ENCODE measurements at regions not wholly inside any gene's neighbourhood (a gene's known extent, or its start where the extent isn't known, plus 50 kb on each side); places are given as distances from the start of the nearest gene placed in this dataset.

DNA sequence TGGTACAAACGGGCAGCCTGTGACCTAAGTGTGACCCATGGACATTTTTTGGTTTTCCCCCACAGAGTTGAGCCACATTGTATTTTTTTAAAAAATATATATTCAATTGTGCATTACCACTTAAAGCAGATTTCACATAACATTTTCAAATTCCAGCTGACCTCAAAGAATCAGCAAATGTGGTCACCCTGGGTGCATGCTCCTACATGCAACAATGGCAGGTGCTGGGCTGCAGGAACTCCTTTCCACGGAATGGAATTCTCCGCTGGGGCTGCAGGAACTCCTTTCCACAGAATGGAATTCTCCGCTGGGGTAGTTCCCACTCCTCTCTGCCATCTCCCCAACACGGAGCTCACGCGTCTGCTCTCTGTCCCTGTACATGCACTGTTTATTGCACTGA is 68.7 kb downstream of the MAP10 start:
- H3K27me3 ChIP-seq, result no peaks in the 10 kb centered on the region
- no peak overlapping the region for H3K4me3 ChIP-seq
- H3K4me1 ChIP-seq, result peaks cover 10% of the 10 kb centered on the region; the same call in 1 of the 2 replicates
- no peaks in the 10 kb centered on the region for H3K36me3 ChIP-seq
- no peak overlapping the region for H3K9ac ChIP-seq
- TF ChIP-seq Cebpa-rat (IDR thresholded peaks at IDR 0.05), result no peak
- H3K4me2 ChIP-seq, result no peak overlapping the region
- H3K27ac ChIP-seq, result no peak overlapping the region
- H4K20me1 ChIP-seq, result no peaks in the 10 kb centered on the region
- H3K9me3 ChIP-seq, result peaks cover 5% of the 10 kb centered on the region; the same call in 1 of the 2 replicates

- Histone ChIP-seq H3K9ac (no peak overlapping the region), H3K4me1 (peaks cover 7% of the 10 kb centered on the region; the same call in 1 of the 2 replicates), H3K9me3 (peaks cover 8% of the 10 kb centered on the region), H3K27ac (no peak overlapping the region), H3K4me3 (no peak overlapping the region), H3K36me3 (no peaks in the 10 kb centered on the region), H4K20me1 (no peaks in the 10 kb centered on the region), H3K4me2 (no peak overlapping the region), H3K27me3 (no peaks in the 10 kb centered on the region)
- TF ChIP-seq Cebpa-rat (IDR thresholded peaks at IDR 0.05), result no peak
These were observed 70.3 kb downstream of the MAP10 start for GRCh38 chr1:232875536-232875935.

DNA sequence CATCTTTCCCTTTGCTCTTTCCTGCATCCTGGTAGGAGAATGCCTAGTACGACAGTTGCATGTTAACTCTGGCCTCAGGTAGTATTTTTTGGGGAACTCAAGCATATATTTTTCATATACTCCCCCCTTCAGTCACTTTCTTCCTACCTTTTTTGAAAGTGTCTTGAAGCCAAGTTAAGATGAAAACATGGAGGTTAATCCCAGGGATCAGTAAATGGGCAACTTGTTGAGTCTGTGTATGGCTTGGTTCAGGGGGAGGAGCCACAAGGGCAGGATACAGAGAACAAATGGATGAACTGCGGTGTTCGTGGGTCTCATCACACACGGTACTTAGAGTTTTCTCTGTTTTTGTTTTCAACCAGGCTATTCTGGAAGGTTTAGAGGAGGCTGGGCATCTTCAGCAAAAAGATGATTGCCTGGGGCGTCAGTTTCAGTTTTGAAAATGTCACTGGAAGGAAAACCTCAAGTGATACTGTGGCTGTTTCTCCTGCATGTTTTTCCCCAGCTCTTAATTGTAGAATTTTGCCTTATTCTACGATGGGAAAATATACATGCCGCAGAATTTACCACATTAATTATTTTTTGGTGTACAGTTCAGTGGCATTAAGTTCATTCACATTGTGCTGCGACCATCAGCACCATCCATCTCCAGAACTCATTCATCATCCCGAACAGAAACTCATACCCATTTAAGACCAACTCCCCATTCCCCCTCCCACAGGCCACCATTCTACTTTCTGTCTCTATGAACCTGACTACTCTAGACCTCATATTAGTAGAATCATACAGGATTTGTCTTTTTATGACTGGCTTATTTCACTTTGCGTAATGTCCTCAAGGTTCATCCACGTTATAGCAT is 71.5 kb downstream of the MAP10 start:
- Histone ChIP-seq H3K27me3 (no peaks in the 10 kb centered on the region), H3K4me1 (peaks cover 7% of the 10 kb centered on the region; the same call in 1 of the 2 replicates), H3K9me3 (peaks cover 8% of the 10 kb centered on the region), H3K36me3 (no peaks in the 10 kb centered on the region), H3K4me2 (no peak overlapping the region; the same call in 1 of the 2 replicates), H3K9ac (no peak overlapping the region), H4K20me1 (no peaks in the 10 kb centered on the region), H3K4me3 (no peak overlapping the region), H3K27ac (no peak overlapping the region)
- TF ChIP-seq Cebpa-rat (IDR thresholded peaks at IDR 0.05), result no peak

DNA sequence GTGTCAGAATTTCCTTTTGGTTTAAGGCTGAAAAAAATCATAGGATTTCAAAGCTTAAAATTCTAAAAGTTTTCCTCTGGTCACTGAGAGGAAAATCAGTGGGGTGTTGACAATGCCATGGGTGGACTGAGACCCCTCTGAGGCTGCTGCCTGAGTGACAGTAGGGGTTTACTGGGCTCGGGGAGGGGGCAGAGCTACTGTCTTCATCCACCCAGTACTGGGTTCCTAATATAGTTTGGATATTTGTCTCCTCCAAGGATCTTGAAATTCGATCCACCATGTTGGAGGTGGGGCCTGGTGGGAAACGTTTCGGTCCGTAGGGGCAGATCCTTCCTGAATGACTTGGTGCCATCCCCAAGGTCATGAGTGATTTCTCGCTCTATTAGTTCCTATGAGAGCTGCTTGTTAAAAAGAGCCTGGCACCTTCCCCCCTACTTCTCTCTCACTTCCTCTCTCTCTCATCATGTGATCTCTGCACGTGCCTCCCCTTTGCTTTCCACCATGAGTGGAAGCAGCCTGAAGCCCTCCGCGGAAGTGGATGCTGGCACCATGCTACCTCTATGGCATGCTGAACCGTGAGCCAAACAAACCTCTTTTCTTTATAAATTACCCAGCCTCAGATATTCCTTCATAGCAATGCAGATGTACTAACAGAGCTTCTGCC is 72.3 kb downstream of the MAP10 start:
- Histone ChIP-seq H3K4me2 (peak overlapping the region; percentile 26; the same call in 1 of the 2 replicates), H3K27me3 (no peaks in the 10 kb centered on the region), H3K36me3 (no peaks in the 10 kb centered on the region), H4K20me1 (no peaks in the 10 kb centered on the region), H3K4me3 (no peak overlapping the region), H3K9ac (no peak overlapping the region), H3K27ac (no peak overlapping the region), H3K9me3 (peaks cover 8% of the 10 kb centered on the region), H3K4me1 (peaks cover 7% of the 10 kb centered on the region; the same call in 1 of the 2 replicates)
- TF ChIP-seq Cebpa-rat (IDR thresholded peaks at IDR 0.05), result no peak

- H3K4me2 ChIP-seq, result peak overlapping the region; percentile 26; the same call in 1 of the 2 replicates
- no peak overlapping the region for H3K27ac ChIP-seq
- no peak overlapping the region for H3K4me3 ChIP-seq
- no peaks in the 10 kb centered on the region for H3K36me3 ChIP-seq
- peaks cover 7% of the 10 kb centered on the region; the same call in 1 of the 2 replicates for H3K4me1 ChIP-seq
- H4K20me1 ChIP-seq, result no peaks in the 10 kb centered on the region
- no peak overlapping the region for H3K9ac ChIP-seq
- H3K9me3 ChIP-seq, result peaks cover 8% of the 10 kb centered on the region
- no peaks in the 10 kb centered on the region for H3K27me3 ChIP-seq
- TF ChIP-seq Cebpa-rat (IDR thresholded peaks at IDR 0.05), result no peak
These were observed 72.3 kb upstream of the NTPCR start for GRCh38 chr1:232878086-232878485.

DNA sequence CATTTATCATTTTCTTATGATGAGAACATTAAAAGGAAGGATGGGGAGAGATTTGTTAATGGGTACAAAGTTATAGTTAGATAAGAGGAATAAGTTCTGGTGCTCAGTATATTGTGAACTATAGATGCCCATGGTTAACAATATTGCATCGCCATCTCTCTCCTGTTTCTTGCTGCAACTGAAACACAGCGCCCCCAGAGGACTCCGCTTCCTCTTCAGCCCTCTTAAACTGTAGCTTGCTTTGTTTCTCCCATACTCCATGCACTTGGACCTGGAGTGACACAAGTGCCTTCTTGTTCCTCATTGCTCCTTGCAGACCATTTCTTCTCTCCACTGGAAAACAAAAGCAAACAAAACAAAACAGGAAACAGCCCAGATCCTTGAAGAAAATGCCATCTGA is 70.1 kb upstream of the NTPCR start:
- no peak overlapping the region for H3K9ac ChIP-seq
- no peaks in the 10 kb centered on the region for H4K20me1 ChIP-seq
- TF ChIP-seq Cebpa-rat (IDR thresholded peaks at IDR 0.05), result no peak
- no peak overlapping the region for H3K4me2 ChIP-seq
- H3K4me3 ChIP-seq, result no peak overlapping the region
- no peak overlapping the region for H3K27ac ChIP-seq
- no peaks in the 10 kb centered on the region for H3K27me3 ChIP-seq
- H3K9me3 ChIP-seq, result peaks cover 8% of the 10 kb centered on the region
- no peaks in the 10 kb centered on the region for H3K36me3 ChIP-seq
- H3K4me1 ChIP-seq, result peaks cover 7% of the 10 kb centered on the region; the same call in 1 of the 2 replicates

- H3K9ac ChIP-seq, result no peak overlapping the region
- H4K20me1 ChIP-seq, result no peaks in the 10 kb centered on the region
- no peaks in the 10 kb centered on the region for H3K27me3 ChIP-seq
- peaks cover 4% of the 10 kb centered on the region; the same call in 1 of the 2 replicates for H3K9me3 ChIP-seq
- no peaks in the 10 kb centered on the region for H3K36me3 ChIP-seq
- no peak overlapping the region for H3K4me3 ChIP-seq
- no peak for TF ChIP-seq Cebpa-rat (IDR thresholded peaks at IDR 0.05)
- H3K4me1 ChIP-seq, result no peaks in the 10 kb centered on the region
- no peak overlapping the region for H3K4me2 ChIP-seq
- H3K27ac ChIP-seq, result no peak overlapping the region
These were observed 66.3 kb upstream of the NTPCR start for GRCh38 chr1:232883992-232884661.

- H3K4me2 ChIP-seq, result no peak overlapping the region
- TF ChIP-seq Cebpa-rat (IDR thresholded peaks at IDR 0.05), result no peak
- no peak overlapping the region for H3K27ac ChIP-seq
- H3K4me1 ChIP-seq, result peaks cover 13% of the 10 kb centered on the region
- no peak overlapping the region for H3K4me3 ChIP-seq
- no peaks in the 10 kb centered on the region for H3K27me3 ChIP-seq
- no peaks in the 10 kb centered on the region for H3K9me3 ChIP-seq
- H3K36me3 ChIP-seq, result no peaks in the 10 kb centered on the region
- H3K9ac ChIP-seq, result no peak overlapping the region
- no peaks in the 10 kb centered on the region for H4K20me1 ChIP-seq
These were observed 64.1 kb upstream of the NTPCR start for GRCh38 chr1:232886271-232886670.

GRCh38 chr1:232890340-232890943 is 60.0 kb upstream of the NTPCR start:
- Histone ChIP-seq H3K27ac (no peak overlapping the region), H3K27me3 (no peaks in the 10 kb centered on the region), H3K4me2 (peak overlapping the region; percentile 62), H3K9me3 (peaks cover 9% of the 10 kb centered on the region; the same call in 1 of the 2 replicates), H3K36me3 (no peaks in the 10 kb centered on the region), H4K20me1 (no peaks in the 10 kb centered on the region), H3K9ac (no peak overlapping the region), H3K4me3 (no peak overlapping the region), H3K4me1 (peaks cover 24% of the 10 kb centered on the region)
- no peak for TF ChIP-seq Cebpa-rat (IDR thresholded peaks at IDR 0.05)

Measured in BLaER1 (cell line).